MCF 10A (cell line): ENCODE measurements at regions not wholly inside any gene's neighbourhood (a gene's known extent, or its start where the extent isn't known, plus 50 kb on each side); places are given as distances from the start of the nearest gene placed in this dataset.
"Not testable (repeated sequence)": the region's sequence is repeated elsewhere in the genome, so short reads cannot be mapped to it uniquely, and the experiment has no call there.

Experiments
- BruUV-seq: library from RNA; stranded (reverse); fragments of 400-500 nt; replicated peaks from 2 replicates; lab custom pipeline; 2021; lab: Mats Ljungman, UMichigan
- CTCF ChIA-PET: fragments of 300-600 bp; sonication (Branson Sonifier 250); formaldehyde crosslinking; extraction: SDS; loops from one replicate; lab custom pipeline; 2021; ENCODE audit warnings: antibody characterized with exemption, inconsistent platforms; lab: Yijun Ruan, JAX
- POLR2A ChIA-PET: fragments of 300-600, 350-650 bp; sonication (Branson Sonifier 250); formaldehyde crosslinking; extraction: SDS; loops from one replicate; lab custom pipeline; 2020; ENCODE audit warnings: antibody characterized with exemption, inconsistent platforms; lab: Yijun Ruan, JAX
- DNase-seq: peaks from one replicate; pipeline ENCODE4 v3.0.0-alpha.2; 2018; ENCODE audit not compliant: unreplicated experiment
- H3K27ac Mint-ChIP-seq: one replicate; pipeline ENCODE4 v1.8.0; 2022; ENCODE audit warnings: mild to moderate bottlenecking, low read depth, mixed read lengths; ENCODE audit not compliant: unreplicated experiment
- H3K27me3 Mint-ChIP-seq: one replicate; pipeline ENCODE4 v1.8.0; 2022; ENCODE audit warnings: mixed read lengths; ENCODE audit not compliant: insufficient read depth, unreplicated experiment
- H3K36me3 Mint-ChIP-seq: one replicate; pipeline ENCODE4 v1.8.0; 2022; ENCODE audit warnings: mild to moderate bottlenecking, moderate library complexity, mixed read lengths; ENCODE audit not compliant: insufficient read depth, unreplicated experiment
- H3K4me1 Mint-ChIP-seq: one replicate; pipeline ENCODE4 v1.8.0; 2022; ENCODE audit warnings: mixed read lengths; ENCODE audit not compliant: insufficient read depth, unreplicated experiment
- H3K4me3 Mint-ChIP-seq: one replicate; pipeline ENCODE4 v1.8.0; 2022; ENCODE audit warnings: mild to moderate bottlenecking, moderate library complexity, mixed read lengths; ENCODE audit not compliant: unreplicated experiment
- H3K9me3 Mint-ChIP-seq: one replicate; pipeline ENCODE4 v1.8.0; 2022; ENCODE audit warnings: mixed read lengths; ENCODE audit not compliant: unreplicated experiment
- CTCF ChIP-seq: fragments of 200-600 bp; IDR thresholded peaks from one replicate; pipeline ENCODE4 v1.8.0; 2022; ENCODE audit warnings: antibody characterized with exemption, mild to moderate bottlenecking; ENCODE audit not compliant: unreplicated experiment
- intact Hi-C: fragments of 100-400 bp; cut with micrococcal nuclease; formaldehyde crosslinking; loops from 2 replicates; pipeline ENCODE4 v1.14.1; 2022

GRCh38 chr11:116043857-116044256, 539.6 kb upstream of the CADM1 start:
- no peaks in the 10 kb centered on the region for H3K4me1 Mint-ChIP-seq
- CTCF ChIA-PET, result no interaction called here
- no peak overlapping the region for H3K27ac Mint-ChIP-seq
- DNase-seq, result no peak
- no peak overlapping the region for H3K4me3 Mint-ChIP-seq
- no peak for TF ChIP-seq CTCF
- H3K9me3 Mint-ChIP-seq, result peaks cover 22% of the 10 kb centered on the region
- no peaks in the 10 kb centered on the region for H3K27me3 Mint-ChIP-seq
- POLR2A ChIA-PET, result interaction anchor here (0.6 kb wide), 1 partner anchor 151 kb away, joined by 3 read pairs; no protein-coding TSS in a partner anchor
- intact Hi-C loops, result no loop called here
- no peaks in the 10 kb centered on the region for H3K36me3 Mint-ChIP-seq
- no TSS peak for BruUV-seq

- H3K27me3 Mint-ChIP-seq, intact Hi-C loops, BruUV-seq, DNase-seq, H3K36me3 Mint-ChIP-seq, H3K27ac Mint-ChIP-seq, POLR2A ChIA-PET, CTCF ChIA-PET, H3K4me1 Mint-ChIP-seq, H3K4me3 Mint-ChIP-seq: not testable (repeated sequence)
- peaks cover 19% of the 10 kb centered on the region for H3K9me3 Mint-ChIP-seq
Observed at GRCh38 chr11:116043059-116043458, 538.8 kb upstream of the CADM1 start.

- no TSS peak for BruUV-seq
- Mint-ChIP-seq H3K4me1 (no peaks in the 10 kb centered on the region), H3K4me3 (no peak overlapping the region), H3K27ac (no peak overlapping the region), H3K36me3 (no peaks in the 10 kb centered on the region), H3K9me3 (peaks cover 19% of the 10 kb centered on the region), H3K27me3 (no peaks in the 10 kb centered on the region)
- DNase-seq, result no peak
- POLR2A ChIA-PET, result no interaction called here
- intact Hi-C loops, result no loop called here
- TF ChIP-seq CTCF, result no peak
- CTCF ChIA-PET, result no interaction called here
Observed at GRCh38 chr11:116042146-116042545, 537.9 kb upstream of the CADM1 start.

- intact Hi-C loops, result no loop called here
- Mint-ChIP-seq H3K36me3 (no peaks in the 10 kb centered on the region), H3K4me3 (no peak overlapping the region), H3K27me3 (no peaks in the 10 kb centered on the region), H3K4me1 (no peaks in the 10 kb centered on the region), H3K9me3 (peaks cover 2% of the 10 kb centered on the region), H3K27ac (no peak overlapping the region)
- no peak for DNase-seq
- CTCF ChIA-PET, result no interaction called here
- no peak for TF ChIP-seq CTCF
- BruUV-seq, result no TSS peak
- POLR2A ChIA-PET, result no interaction called here
Observed at GRCh38 chr11:116037861-116038260, 533.6 kb upstream of the CADM1 start.

GRCh38 chr11:116035977-116036376, 531.8 kb upstream of the CADM1 start:
- H3K36me3 Mint-ChIP-seq, result no peaks in the 10 kb centered on the region
- H3K27me3 Mint-ChIP-seq, result no peaks in the 10 kb centered on the region
- DNase-seq, result no peak
- H3K4me3 Mint-ChIP-seq, result no peak overlapping the region
- no peak for TF ChIP-seq CTCF
- CTCF ChIA-PET, result interaction anchor here (0.8 kb wide), 1 partner anchor 1696 kb away, joined by 3 read pairs; no protein-coding TSS in a partner anchor
- BruUV-seq, result no TSS peak
- intact Hi-C loops, result no loop called here
- H3K4me1 Mint-ChIP-seq, result no peaks in the 10 kb centered on the region
- peaks cover 18% of the 10 kb centered on the region for H3K9me3 Mint-ChIP-seq
- POLR2A ChIA-PET, result no interaction called here
- H3K27ac Mint-ChIP-seq, result no peak overlapping the region
